SK-N-SH (cell line): ENCODE measurements at regions not wholly inside any gene's neighbourhood (a gene's known extent, or its start where the extent isn't known, plus 50 kb on each side); places are given as distances from the start of the nearest gene placed in this dataset.

Experiments used
- CTCF ChIP-seq: fragments of 200-600 bp; sonication (generic); IDR thresholded peaks from 2 replicates; pipeline ENCODE4 v1.6.1; 2017; ENCODE audit warnings: antibody characterized with exemption, mild to moderate bottlenecking, moderate library complexity
- GABPA ChIP-seq: IDR thresholded peaks from 2 replicates; pipeline ENCODE4 v1.4.0; 2012; ENCODE audit warnings: low read depth, mild to moderate bottlenecking
- MXI1 ChIP-seq: IDR thresholded peaks from 2 replicates; pipeline ENCODE4 v1.6.1; 2012; ENCODE audit warnings: mild to moderate bottlenecking, low read depth, low read length, improper control_type of control experiment
- RFX5 ChIP-seq: IDR thresholded peaks from 2 replicates; pipeline ENCODE4 v1.6.1; 2012; ENCODE audit warnings: mild to moderate bottlenecking, improper control_type of control experiment, low read length

GRCh38 chr4:122533841-122534240 is 77.3 kb upstream of the IL2 start:
- no peak for TF ChIP-seq RFX5
- no peak for TF ChIP-seq CTCF
- TF ChIP-seq GABPA, result no peak
- TF ChIP-seq MXI1, result no peak
